Skin of body (tissue), 1 donor: ENCODE measurements at regions not wholly inside any gene's neighbourhood (a gene's known extent, or its start where the extent isn't known, plus 50 kb on each side); places are given as distances from the start of the nearest gene placed in this dataset.

ENCODE experiments used
- DNase-seq: peaks from one replicate; lab custom pipeline; 2025; lab: John Stamatoyannopoulos, UW

- DNase-seq, result no peak
Measured at GRCh38 chr16:86632206-86632605, 53.9 kb downstream of the FOXL1 start.

GRCh38 chr16:86632944-86633343 lies 54.6 kb downstream of the FOXL1 start:
- DNase-seq, result no peak

GRCh38 chr16:86634292-86634691 lies 55.9 kb downstream of the FOXL1 start:
- DNase-seq, result no peak

GRCh38 chr16:86635176-86635876 lies 57.0 kb downstream of the FOXL1 start:
- no peak for DNase-seq

GRCh38 chr16:86635926-86636325 lies 57.6 kb downstream of the FOXL1 start:
- DNase-seq, result no peak

- no peak for DNase-seq
Measured at GRCh38 chr16:86637744-86638143, 59.4 kb downstream of the FOXL1 start.

GRCh38 chr16:86638642-86639041 lies 60.3 kb downstream of the FOXL1 start:
- no peak for DNase-seq

GRCh38 chr16:86639354-86639753 lies 61.0 kb downstream of the FOXL1 start:
- no peak for DNase-seq

- no peak for DNase-seq
Measured at GRCh38 chr16:86640265-86640843, 62.0 kb downstream of the FOXL1 start.

GRCh38 chr16:86642087-86642486 lies 63.7 kb downstream of the FOXL1 start:
- DNase-seq, result no peak

- DNase-seq, result no peak
Measured at GRCh38 chr16:86643671-86644070, 65.3 kb downstream of the FOXL1 start.

GRCh38 chr16:86647561-86647960 lies 69.2 kb downstream of the FOXL1 start:
- DNase-seq, result no peak

- DNase-seq, result no peak
Measured at GRCh38 chr16:86649875-86650274, 71.5 kb downstream of the FOXL1 start.

- DNase-seq, result no peak
Measured at GRCh38 chr16:86651013-86651627, 72.8 kb downstream of the FOXL1 start.

- DNase-seq, result no peak
Measured at GRCh38 chr16:86651823-86652222, 73.5 kb downstream of the FOXL1 start.

GRCh38 chr16:86653285-86654006 lies 75.1 kb downstream of the FOXL1 start:
- DNase-seq, result no peak

GRCh38 chr16:86657972-86658371 lies 79.6 kb downstream of the FOXL1 start:
- no peak for DNase-seq

GRCh38 chr16:86660623-86661022 lies 82.3 kb downstream of the FOXL1 start:
- no peak for DNase-seq

GRCh38 chr16:86661706-86662105 lies 83.4 kb downstream of the FOXL1 start:
- no peak for DNase-seq

- no peak for DNase-seq
Measured at GRCh38 chr16:86662195-86662594, 83.8 kb downstream of the FOXL1 start.

GRCh38 chr16:86662740-86663139 lies 84.4 kb downstream of the FOXL1 start:
- DNase-seq, result no peak
